GM12878 (cell line): ENCODE measurements at regions not wholly inside any gene's neighbourhood (a gene's known extent, or its start where the extent isn't known, plus 50 kb on each side); places are given as distances from the start of the nearest gene placed in this dataset.

ENCODE experiments used
- CBX3 ChIP-seq: fragments of 200-600 bp; sonication (generic); IDR thresholded peaks from 2 replicates; pipeline ENCODE4 v1.6.1; 2016; ENCODE audit warnings: low read depth, borderline replicate concordance
- FOXM1 ChIP-seq: IDR thresholded peaks from 2 replicates; pipeline ENCODE4 v1.6.1; 2012; ENCODE audit warnings: low read depth, mild to moderate bottlenecking, inconsistent platforms, low read length, moderate library complexity
- HDAC2 ChIP-seq: fragments of 200-600 bp; sonication (generic); IDR thresholded peaks from 2 replicates; pipeline ENCODE4 v1.6.1; 2017
- YY1 ChIP-seq: IDR thresholded peaks from 2 replicates; pipeline ENCODE4 v1.6.1; 2011; ENCODE audit warnings: low read depth, mild to moderate bottlenecking, low read length

- TF ChIP-seq CBX3, result no peak
- no peak for TF ChIP-seq YY1
- no peak for TF ChIP-seq HDAC2
- TF ChIP-seq FOXM1, result no peak
Measured at GRCh38 chr3:132203889-132204596, 113.2 kb upstream of the ACP3 start.
